Erythroblast (primary cell): ENCODE measurements at regions not wholly inside any gene's neighbourhood (a gene's known extent, or its start where the extent isn't known, plus 50 kb on each side); places are given as distances from the start of the nearest gene placed in this dataset.

Source experiments
- GATA1 ChIP-seq: IDR thresholded peaks from 2 replicates; pipeline ENCODE4 v1.6.1; 2011; ENCODE audit warnings: low read depth, mild to moderate bottlenecking, control low read depth, low read length, moderate library complexity
- POLR2A ChIP-seq: IDR thresholded peaks from 2 replicates; pipeline ENCODE4 v1.6.1; 2011; ENCODE audit warnings: mild to moderate bottlenecking, low read length

GRCh38 chr17:5711344-5711743 is 127.0 kb upstream of the NLRP1 start:
- TF ChIP-seq POLR2A (no peak), GATA1 (no peak)
